ENCODE measurements at regions not wholly inside any gene's neighbourhood (a gene's known extent, or its start where the extent isn't known, plus 50 kb on each side); places are given as distances from the start of the nearest gene placed in this dataset.

- H3K27ac ChIP-seq, result no peak overlapping the region
- no peak for DNase-seq (ENCODE audit: low read depth in 1 of 2, low spot score in 1 of 2)
- H3K4me3 ChIP-seq, result no peak overlapping the region
- no peak overlapping the region for H3K4me2 ChIP-seq
- no peak for FAIRE-seq
- WGBS (ENCODE audit: missing lambda C conversion rate), result 28% methylated on average over 1 of the region's 1 CpG
- POLR2A ChIA-PET, result no interaction called here
- CTCF ChIA-PET, result no interaction called here
- H3K4me1 ChIP-seq, result no peaks in the 10 kb centered on the region
- 0 out of 3 replicates have a peak, but pooled peaks cover 3% of the 10 kb centered on the region for H3K9me3 ChIP-seq
- ATAC-seq, result no peak
- TF ChIP-seq TP53 (CRISPR knock-in tag; IDR thresholded peaks at IDR 0.05) (no peak), NPAS2 (CRISPR knock-in tag; IDR thresholded peaks at IDR 0.05; ENCODE audit: borderline replicate concordance) (no peak), MAZ (IDR thresholded peaks at IDR 0.05; ENCODE audit: borderline replicate concordance, low read depth, low read length) (no peak), EP300 (IDR thresholded peaks at IDR 0.05) (no peak), HOXB13 (CRISPR knock-in tag; IDR thresholded peaks at IDR 0.05; ENCODE audit: low read depth) (no peak), TFCP2L1 (CRISPR knock-in tag; IDR thresholded peaks at IDR 0.05) (no peak), ZNF302 (CRISPR knock-in tag; IDR thresholded peaks at IDR 0.05) (no peak), HMGXB4 (CRISPR knock-in tag; IDR thresholded peaks at IDR 0.05; ENCODE audit: borderline replicate concordance) (no peak), HDAC2 (IDR thresholded peaks at IDR 0.05) (no peak), CBX2 (IDR thresholded peaks at IDR 0.05; ENCODE audit: borderline replicate concordance, low read depth) (no peak), CBX8 (IDR thresholded peaks at IDR 0.05) (no peak), RCOR1 (IDR thresholded peaks at IDR 0.05; ENCODE audit: low read depth, low read length) (no peak), PBX3 (IDR thresholded peaks at IDR 0.05) (no peak), BHLHE40 (IDR thresholded peaks at IDR 0.05; ENCODE audit: low read depth, low read length) (no peak), JUN (IDR thresholded peaks at IDR 0.05) (no peak), KDM1A (IDR thresholded peaks at IDR 0.05; ENCODE audit: low read depth) (no peak), CEBPB (IDR thresholded peaks at IDR 0.05) (no peak), FOXS1 (CRISPR knock-in tag; IDR thresholded peaks at IDR 0.05) (no peak), FOSB (CRISPR knock-in tag; IDR thresholded peaks at IDR 0.05) (no peak), CTCF (IDR thresholded peaks at IDR 0.05) (no peak)
Observed at GRCh38 chr2:59586176-59586575, 967.3 kb downstream of the BCL11A start.

- Histone ChIP-seq H3K4me3 (no peak overlapping the region), H3K4me1 (no peaks in the 10 kb centered on the region), H3K27ac (no peak overlapping the region), H3K4me2 (no peak overlapping the region), H3K9me3 (0 out of 3 replicates have a peak, but pooled peaks cover 3% of the 10 kb centered on the region)
- POLR2A ChIA-PET, result no interaction called here
- ATAC-seq, result no peak
- TF ChIP-seq KDM1A (IDR thresholded peaks at IDR 0.05; ENCODE audit: low read depth) (no peak), ZC3H11A (IDR thresholded peaks at IDR 0.05) (no peak), MAX (IDR thresholded peaks at IDR 0.05) (no peak), TFCP2L1 (CRISPR knock-in tag; IDR thresholded peaks at IDR 0.05) (no peak), FOXS1 (CRISPR knock-in tag; IDR thresholded peaks at IDR 0.05) (no peak), REST (IDR thresholded peaks at IDR 0.05) (no peak), FOSL2 (IDR thresholded peaks at IDR 0.05) (no peak), FOSL2 (CRISPR knock-in tag; IDR thresholded peaks at IDR 0.05) (no peak), BHLHE40 (IDR thresholded peaks at IDR 0.05; ENCODE audit: low read depth, low read length) (no peak), E2F6 (IDR thresholded peaks at IDR 0.05; ENCODE audit: borderline replicate concordance, low read depth) (no peak)
- FAIRE-seq, result no peak
- 29% methylated on average over 6 of the region's 6 CpGs for WGBS (ENCODE audit: missing lambda C conversion rate)
- CTCF ChIA-PET, result no interaction called here
- DNase-seq (ENCODE audit: low read depth in 1 of 2, low spot score in 1 of 2), result no peak
Observed at GRCh38 chr2:59585655-59586054, 967.8 kb downstream of the BCL11A start.

Data from A549 (cell line).